ENCODE measurements at regions not wholly inside any gene's neighbourhood (a gene's known extent, or its start where the extent isn't known, plus 50 kb on each side); places are given as distances from the start of the nearest gene placed in this dataset.

- no peak for DNase-seq
- WGBS, 2 donors, result 45 to 56% methylated on average over 3 of the region's 3 CpGs
- Histone ChIP-seq H3K4me3 (no peak overlapping the region), H3K27ac (no peak overlapping the region), H3K36me3 (no peaks in the 10 kb centered on the region), H3K27me3 (no peaks in the 10 kb centered on the region), H3K9me3 (no peaks in the 10 kb centered on the region), H3K4me1 (peaks cover 0 to 11% (median 3%) of the 10 kb centered on the region in 3 donors)
- TF ChIP-seq POLR2A (IDR thresholded peaks at IDR 0.05) (no peak), CTCF (IDR thresholded peaks at IDR 0.05) (no peak)
- intact Hi-C loops (cut with DNase I), result no loop called here
Measured at GRCh38 chr2:180456801-180457200, 449.7 kb upstream of the CWC22 start.

- no peaks in the 10 kb centered on the region for H3K9me3 ChIP-seq
- no peak overlapping the region for H3K27ac ChIP-seq
- intact Hi-C loops (cut with DNase I), result no loop called here
- no peaks in the 10 kb centered on the region for H3K36me3 ChIP-seq
- no peak overlapping the region for H3K4me3 ChIP-seq
- no peaks in the 10 kb centered on the region for H3K4me1 ChIP-seq
- DNase-seq, result no peak
- no peaks in the 10 kb centered on the region for H3K27me3 ChIP-seq
- TF ChIP-seq POLR2A (IDR thresholded peaks at IDR 0.05), result no peak
- no peak for TF ChIP-seq CTCF (IDR thresholded peaks at IDR 0.05)
Measured at GRCh38 chr2:180450841-180451240, 443.7 kb upstream of the CWC22 start.

GRCh38 chr2:180449171-180449915 lies 442.2 kb upstream of the CWC22 start:
- intact Hi-C loops (cut with DNase I), result no loop called here
- Histone ChIP-seq H3K4me3 (no peak overlapping the region), H3K36me3 (no peaks in the 10 kb centered on the region), H3K4me1 (peaks cover 0 to 2% (median 0%) of the 10 kb centered on the region in 3 donors), H3K27me3 (no peaks in the 10 kb centered on the region), H3K27ac (no peak overlapping the region), H3K9me3 (no peaks in the 10 kb centered on the region)
- no peak for DNase-seq
- TF ChIP-seq CTCF (IDR thresholded peaks at IDR 0.05), result no peak
- TF ChIP-seq POLR2A (IDR thresholded peaks at IDR 0.05), result no peak
- 78 to 87% methylated on average over 3 of the region's 3 CpGs for WGBS, 2 donors

- no peaks in the 10 kb centered on the region for H3K9me3 ChIP-seq
- H3K4me1 ChIP-seq, result peaks cover 0 to 21% (median 0%) of the 10 kb centered on the region in 3 donors
- no peak overlapping the region for H3K4me3 ChIP-seq
- no peaks in the 10 kb centered on the region for H3K27me3 ChIP-seq
- no peak for DNase-seq
- H3K36me3 ChIP-seq, result no peaks in the 10 kb centered on the region
- WGBS, 2 donors, result 53 to 54% methylated on average over 6 of the region's 6 CpGs
- H3K27ac ChIP-seq, result no peak overlapping the region
- TF ChIP-seq POLR2A (IDR thresholded peaks at IDR 0.05), result no peak
- TF ChIP-seq CTCF (IDR thresholded peaks at IDR 0.05), result no peak
- intact Hi-C loops (cut with DNase I), result no loop called here
Measured at GRCh38 chr2:180446492-180446891, 439.4 kb upstream of the CWC22 start.

GRCh38 chr2:180443888-180444287 lies 436.8 kb upstream of the CWC22 start:
- peaks cover 0 to 21% (median 0%) of the 10 kb centered on the region in 3 donors for H3K4me1 ChIP-seq
- no peaks in the 10 kb centered on the region for H3K36me3 ChIP-seq
- peak overlapping the region in 1 of 4 donors; percentile 12 for H3K27ac ChIP-seq
- WGBS, 2 donors, result 22 to 27% methylated on average over 1 of the region's 1 CpG
- intact Hi-C loops (cut with DNase I), result no loop called here
- no peak overlapping the region for H3K4me3 ChIP-seq
- no peak for TF ChIP-seq CTCF (IDR thresholded peaks at IDR 0.05)
- no peak for DNase-seq
- H3K9me3 ChIP-seq, result no peaks in the 10 kb centered on the region
- H3K27me3 ChIP-seq, result no peaks in the 10 kb centered on the region
